Panc1 (cell line): ENCODE measurements at regions not wholly inside any gene's neighbourhood (a gene's known extent, or its start where the extent isn't known, plus 50 kb on each side); places are given as distances from the start of the nearest gene placed in this dataset.

ENCODE experiments used
- ATAC-seq: fragments of 200-7000 bp; cut with Tn5 transposase; 2 replicates; pipeline ENCODE4 v1.9.1; 2020; ENCODE audit warnings: mild to moderate bottlenecking, moderate library complexity
- BruUV-seq: library from RNA; stranded (reverse); fragments of 400-500 nt; replicated peaks from 2 replicates; lab custom pipeline; 2021; lab: Mats Ljungman, UMichigan
- CTCF ChIA-PET: fragments of 300-600 bp; sonication (Branson Sonifier 250); formaldehyde crosslinking; loops from one replicate; lab custom pipeline; 2022; ENCODE audit warnings: antibody characterized with exemption; lab: Charles Lee
- POLR2A ChIA-PET: fragments of 300-600 bp; sonication (Branson Sonifier 250); formaldehyde crosslinking; loops from one replicate; lab custom pipeline; 2022; ENCODE audit warnings: antibody characterized with exemption; lab: Charles Lee
- DNase-seq: peaks from one replicate; pipeline ENCODE4 v3.0.0-alpha.2; 2010; ENCODE audit warnings: low read depth, low spot score
- H3K27ac ChIP-seq: 2 replicates; pipeline ENCODE4 v1.5.1; 2011; ENCODE audit warnings: mild to moderate bottlenecking, low read length, inconsistent platforms
- H3K27me3 ChIP-seq: fragments of 200-500 bp; sonication (Bioruptor generic); 2 replicates; pipeline ENCODE4 v1.6.0; 2014; ENCODE audit warnings: low read length, inconsistent platforms; ENCODE audit not compliant: control insufficient read depth, insufficient read depth
- H3K36me3 ChIP-seq: fragments of 200-500 bp; sonication (Bioruptor generic); 2 replicates; pipeline ENCODE4 v1.5.1; 2014; ENCODE audit warnings: inconsistent platforms, mild to moderate bottlenecking, low read length, moderate library complexity; ENCODE audit not compliant: control insufficient read depth, insufficient read depth
- H3K4me1 ChIP-seq: 2 replicates; pipeline ENCODE4 v1.5.1; 2011; ENCODE audit warnings: inconsistent platforms, mild to moderate bottlenecking, low read length, moderate library complexity; ENCODE audit not compliant: control insufficient read depth, insufficient read depth
- H3K4me3 ChIP-seq, 2 experiments: 2 replicates each; pipeline ENCODE4 v1.5.1; 2011 to 2012; ENCODE audit warnings: low read depth in 2 of 2, low read length in 2 of 2, mild to moderate bottlenecking in 2 of 2, inconsistent platforms in 1 of 2, moderate library complexity in 1 of 2
- H3K9me3 ChIP-seq: fragments of 200-500 bp; sonication (Bioruptor generic); 2 replicates; pipeline ENCODE4 v1.5.1; 2014; ENCODE audit warnings: low read depth, mild to moderate bottlenecking, inconsistent platforms, low read length, moderate library complexity; ENCODE audit not compliant: control insufficient read depth, insufficient read depth
- CTCF ChIP-seq: fragments of 450-650 bp; IDR thresholded peaks from 2 replicates; pipeline ENCODE4 v1.5.1; 2017; ENCODE audit warnings: mild to moderate bottlenecking
- POLR2AphosphoS5 ChIP-seq: IDR thresholded peaks from 2 replicates; pipeline ENCODE4 v1.6.1; 2012; ENCODE audit warnings: mild to moderate bottlenecking, low read depth, low read length, moderate library complexity
- REST ChIP-seq, 2 experiments: IDR thresholded peaks; 2 replicates each; pipeline ENCODE4 v1.6.1; 2011 to 2012; ENCODE audit warnings: low read depth in 2 of 2, control low read depth in 1 of 2, low read length in 1 of 2, mild to moderate bottlenecking in 1 of 2, moderate library complexity in 1 of 2; ENCODE audit not compliant: insufficient read depth in 1 of 2
- SIN3A ChIP-seq: IDR thresholded peaks from 2 replicates; pipeline ENCODE4 v1.6.1; 2012; ENCODE audit warnings: low read depth, mild to moderate bottlenecking, low read length, moderate library complexity, borderline replicate concordance; ENCODE audit not compliant: insufficient read depth
- TCF7L2 ChIP-seq: IDR thresholded peaks from 2 replicates; pipeline ENCODE4 v1.6.1; 2011; ENCODE audit warnings: mild to moderate bottlenecking, low read depth, low read length, inconsistent platforms
- in situ Hi-C: cut with HindIII; loops from 2 replicates; pipeline ENCODE4 v1.10.0; 2016; ENCODE audit warnings: low sequenced_read_pairs, low pct_unique_long_range_greater_than_20kb
- intact Hi-C: fragments of 100-400 bp; cut with micrococcal nuclease; formaldehyde crosslinking; loops from one replicate; pipeline ENCODE4 v1.10.0; 2022; ENCODE audit not compliant: unreplicated experiment

GRCh38 chr1:222109836-222110235, 367.9 kb upstream of the DUSP10 start:
- intact Hi-C loops: no loop called here
- Histone ChIP-seq H3K4me1 (no peaks in the 10 kb centered on the region), H3K36me3 (no peaks in the 10 kb centered on the region), H3K27me3 (no peaks in the 10 kb centered on the region; the same call in 1 of the 2 replicates), H3K9me3 (no peaks in the 10 kb centered on the region), H3K4me3 (no peak overlapping the region), H3K27ac (no peak overlapping the region)
- ChIA-PET POLR2A (no interaction called here), CTCF (no interaction called here)
- no TSS peak for BruUV-seq
- ATAC-seq: no peak
- no peak for DNase-seq
- in situ Hi-C loops: no loop called here
- TF ChIP-seq POLR2AphosphoS5 (no peak), SIN3A (no peak), TCF7L2 (no peak), CTCF (no peak), REST (IDR thresholded peaks at IDR 0.05; ENCODE audit: insufficient read depth in 1 of 2, low read depth in 2 of 2, low read length in 1 of 2) (no peak)

GRCh38 chr1:222107975-222108374, 366.1 kb upstream of the DUSP10 start:
- DNase-seq (no peak), ATAC-seq (no peak)
- H3K4me3 ChIP-seq: no peak overlapping the region
- H3K9me3 ChIP-seq: no peaks in the 10 kb centered on the region
- CTCF ChIA-PET: no interaction called here
- TF ChIP-seq TCF7L2 (no peak), CTCF (no peak), REST (IDR thresholded peaks at IDR 0.05; ENCODE audit: insufficient read depth in 1 of 2, low read depth in 2 of 2, low read length in 1 of 2) (no peak)
- intact Hi-C loops: no loop called here
- in situ Hi-C loops: no loop called here
- BruUV-seq: no TSS peak
- no peaks in the 10 kb centered on the region; the same call in 1 of the 2 replicates for H3K27me3 ChIP-seq
- POLR2A ChIA-PET: no interaction called here
- H3K4me1 ChIP-seq: no peaks in the 10 kb centered on the region
- no peak overlapping the region for H3K27ac ChIP-seq
- H3K36me3 ChIP-seq: no peaks in the 10 kb centered on the region
